ENCODE measurements at regions not wholly inside any gene's neighbourhood (a gene's known extent, or its start where the extent isn't known, plus 50 kb on each side); places are given as distances from the start of the nearest gene placed in this dataset.

GRCh38 chr5:173778152-173778782 lies 109.9 kb upstream of the CPEB4 start (continued):
- TF ChIP-seq PTTG1 (tag; IDR thresholded peaks at IDR 0.05; ENCODE audit: low read depth) (peak; percentile 82), SLC30A9 (CRISPR knock-in tag; IDR thresholded peaks at IDR 0.05) (no peak), TFAM (CRISPR knock-in tag; conservative IDR thresholded peaks at IDR 0.05) (no peak), ZBTB17 (CRISPR knock-in tag; IDR thresholded peaks at IDR 0.05) (peak; percentile 83), BCL6 (CRISPR knock-in tag; IDR thresholded peaks at IDR 0.05) (peak; percentile 77), VEZF1 (CRISPR knock-in tag; IDR thresholded peaks at IDR 0.05) (peak; percentile 57; the same call in 1 of the 2 replicates), TCF3 (CRISPR knock-in tag; IDR thresholded peaks at IDR 0.05) (no peak), FIP1L1 (IDR thresholded peaks at IDR 0.05; ENCODE audit: low read depth, low read length, poor library complexity, severe bottlenecking) (no peak), KDM2B (CRISPR knock-in tag; IDR thresholded peaks at IDR 0.05) (no peak), KLF10 (CRISPR knock-in tag; IDR thresholded peaks at IDR 0.05) (no peak), ATF6 (CRISPR knock-in tag; IDR thresholded peaks at IDR 0.05) (no peak), NFXL1 (CRISPR knock-in tag; IDR thresholded peaks at IDR 0.05) (0 out of 2 replicates have a peak, but pooled peaks have one; percentile 67), CHD1 (IDR thresholded peaks at IDR 0.05; ENCODE audit: low read length) (no peak), ZBTB40 (IDR thresholded peaks at IDR 0.05) (0 out of 2 replicates have a peak, but pooled peaks have one; percentile 32), ZBTB40 (CRISPR knock-in tag; IDR thresholded peaks at IDR 0.05) (no peak)

All from K562 (cell line).